ENCODE measurements at regions not wholly inside any gene's neighbourhood (a gene's known extent, or its start where the extent isn't known, plus 50 kb on each side); places are given as distances from the start of the nearest gene placed in this dataset.
A peak's percentile ranks its signal among the peaks of the same experiment; 100 is the strongest.
"Not testable (repeated sequence)": the region's sequence is repeated elsewhere in the genome, so short reads cannot be mapped to it uniquely, and the experiment has no call there.

GRCh38 chr10:105643660-105644059 lies 1002.6 kb downstream of the SORCS3 start:
- DNase-seq (ENCODE audit: low spot score) = no peak

GRCh38 chr10:105634281-105634680 lies 993.2 kb downstream of the SORCS3 start:
- DNase-seq (ENCODE audit: low spot score) = no peak

GRCh38 chr10:105615715-105616365 lies 974.8 kb downstream of the SORCS3 start:
- DNase-seq (ENCODE audit: low spot score) = peak; percentile 53

GRCh38 chr10:105611244-105611798 lies 970.2 kb downstream of the SORCS3 start:
- DNase-seq (ENCODE audit: low spot score) = no peak

- no peak for DNase-seq (ENCODE audit: low spot score)
Observed at GRCh38 chr10:105609451-105609850, 968.4 kb downstream of the SORCS3 start.

- DNase-seq (ENCODE audit: low spot score) = no peak
Observed at GRCh38 chr10:105605918-105606317, 964.8 kb downstream of the SORCS3 start.

GRCh38 chr10:105605104-105605503 lies 964.0 kb downstream of the SORCS3 start:
- DNase-seq (ENCODE audit: low spot score) = no peak

- peak; percentile 16 for DNase-seq (ENCODE audit: low spot score)
Observed at GRCh38 chr10:105598207-105598606, 957.1 kb downstream of the SORCS3 start.

GRCh38 chr10:105597312-105597711 lies 956.2 kb downstream of the SORCS3 start:
- DNase-seq (ENCODE audit: low spot score) = no peak

- no peak for DNase-seq (ENCODE audit: low spot score)
Observed at GRCh38 chr10:105596749-105597148, 955.7 kb downstream of the SORCS3 start.

- peak; percentile 88 for DNase-seq (ENCODE audit: low spot score)
Observed at GRCh38 chr10:105594296-105594695, 953.2 kb downstream of the SORCS3 start.

GRCh38 chr10:105592468-105592867 lies 951.4 kb downstream of the SORCS3 start:
- no peak for DNase-seq (ENCODE audit: low spot score)

- DNase-seq (ENCODE audit: low spot score) = peak; percentile 30
Observed at GRCh38 chr10:105586451-105587098, 945.5 kb downstream of the SORCS3 start.

- peak; percentile 62 for DNase-seq (ENCODE audit: low spot score)
Observed at GRCh38 chr10:105585753-105586152, 944.7 kb downstream of the SORCS3 start.

GRCh38 chr10:105585171-105585570 lies 944.1 kb downstream of the SORCS3 start:
- DNase-seq (ENCODE audit: low spot score) = peak; percentile 61

GRCh38 chr10:105579112-105579511 lies 938.0 kb downstream of the SORCS3 start:
- no peak for DNase-seq (ENCODE audit: low spot score)

- DNase-seq (ENCODE audit: low spot score) = no peak
Observed at GRCh38 chr10:105577865-105578607, 936.9 kb downstream of the SORCS3 start.

GRCh38 chr10:105559333-105560097 lies 918.4 kb downstream of the SORCS3 start:
- no peak for DNase-seq (ENCODE audit: low spot score)

- DNase-seq (ENCODE audit: low spot score) = not testable (repeated sequence)
Observed at GRCh38 chr10:105550453-105550852, 909.4 kb downstream of the SORCS3 start.

GRCh38 chr10:105549731-105550130 lies 908.6 kb downstream of the SORCS3 start:
- no peak for DNase-seq (ENCODE audit: low spot score)

- peak; percentile 49 for DNase-seq (ENCODE audit: low spot score)
Observed at GRCh38 chr10:105545101-105545500, 904.0 kb downstream of the SORCS3 start.

GRCh38 chr10:105540381-105540780 lies 899.3 kb downstream of the SORCS3 start:
- DNase-seq (ENCODE audit: low spot score) = no peak
